KMS-11 (cell line): ENCODE measurements at regions not wholly inside any gene's neighbourhood (a gene's known extent, or its start where the extent isn't known, plus 50 kb on each side); places are given as distances from the start of the nearest gene placed in this dataset.

Experiments
- H2AFZ ChIP-seq: fragments of 200-600 bp; sonication (generic); 2 replicates; pipeline ENCODE4 v1.6.1; 2016; ENCODE audit warnings: antibody characterized with exemption, mixed run types, low read depth
- H3K27ac ChIP-seq: fragments of 200-600 bp; sonication (generic); 2 replicates; pipeline ENCODE4 v1.6.1; 2016; ENCODE audit warnings: mild to moderate bottlenecking, mixed run types
- H3K27me3 ChIP-seq: fragments of 200-600 bp; sonication (generic); 2 replicates; pipeline ENCODE4 v1.6.1; 2017; ENCODE audit warnings: mild to moderate bottlenecking, low read depth, mixed run types, moderate library complexity; ENCODE audit not compliant: insufficient read depth
- H3K36me3 ChIP-seq: fragments of 200-600 bp; sonication (generic); 2 replicates; pipeline ENCODE4 v1.6.1; 2017; ENCODE audit warnings: mild to moderate bottlenecking, mixed run types; ENCODE audit not compliant: insufficient read depth
- H3K4me1 ChIP-seq: fragments of 200-600 bp; sonication (generic); 2 replicates; pipeline ENCODE4 v1.6.1; 2016; ENCODE audit warnings: mild to moderate bottlenecking, low read depth, mixed run types; ENCODE audit not compliant: poor library complexity, severe bottlenecking
- H3K4me2 ChIP-seq: fragments of 200-600 bp; sonication (generic); 2 replicates; pipeline ENCODE4 v1.7.0; 2016; ENCODE audit warnings: mild to moderate bottlenecking, mixed run types
- H3K4me3 ChIP-seq: fragments of 200-600 bp; sonication (generic); IDR thresholded peaks from 2 replicates; pipeline ENCODE4 v1.6.1; 2017; ENCODE audit warnings: low read depth, low read length, mixed read lengths; ENCODE audit not compliant: insufficient read depth
- H3K79me2 ChIP-seq: fragments of 200-600 bp; sonication (generic); 2 replicates; pipeline ENCODE4 v1.6.1; 2016; ENCODE audit warnings: low read depth, mixed run types; ENCODE audit not compliant: insufficient read depth
- H3K9ac ChIP-seq: fragments of 200-600 bp; sonication (generic); 2 replicates; pipeline ENCODE4 v1.6.1; 2016; ENCODE audit warnings: mild to moderate bottlenecking, mixed run types
- H4K20me1 ChIP-seq: fragments of 200-600 bp; sonication (generic); 2 replicates; pipeline ENCODE4 v1.6.1; 2016; ENCODE audit warnings: mild to moderate bottlenecking, mixed run types; ENCODE audit not compliant: insufficient read depth
- CTCF ChIP-seq: fragments of 200-600 bp; sonication (generic); conservative IDR thresholded peaks from 2 replicates; pipeline ENCODE4 v1.6.1; 2017; ENCODE audit warnings: low read depth, mild to moderate bottlenecking, antibody characterized with exemption, low read length, moderate library complexity, mixed read lengths

DNA sequence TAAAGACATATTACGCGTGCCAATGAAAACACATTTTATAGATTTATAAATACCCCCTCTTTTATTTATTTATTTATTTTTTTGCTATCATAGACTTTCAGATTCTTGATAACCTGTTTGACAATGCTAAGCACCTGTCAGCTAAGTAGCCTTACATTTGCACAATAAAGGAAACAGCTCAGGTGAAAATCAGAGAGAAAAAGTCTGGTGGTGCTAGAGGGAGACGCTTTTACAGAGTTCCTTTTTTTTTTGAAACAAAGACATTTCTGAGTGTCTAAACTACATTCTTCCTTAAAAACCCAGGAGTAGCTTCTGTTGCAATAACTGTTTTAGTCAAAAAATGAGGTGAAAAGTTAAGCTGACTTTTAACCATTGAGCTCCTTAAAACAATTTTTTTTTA is 1611.6 kb downstream of the NCAM2 start:
- H3K79me2 ChIP-seq, result no peaks in the 10 kb centered on the region
- no peaks in the 10 kb centered on the region for H4K20me1 ChIP-seq
- no peaks in the 10 kb centered on the region for H3K4me1 ChIP-seq
- H3K4me2 ChIP-seq, result no peak overlapping the region
- no peak overlapping the region for H3K9ac ChIP-seq
- no peak overlapping the region for H3K27ac ChIP-seq
- H2AFZ ChIP-seq, result no peak overlapping the region
- no peaks in the 10 kb centered on the region for H3K36me3 ChIP-seq
- no peaks in the 10 kb centered on the region for H3K27me3 ChIP-seq
- no peak overlapping the region for H3K4me3 ChIP-seq
- no peak for TF ChIP-seq CTCF

DNA sequence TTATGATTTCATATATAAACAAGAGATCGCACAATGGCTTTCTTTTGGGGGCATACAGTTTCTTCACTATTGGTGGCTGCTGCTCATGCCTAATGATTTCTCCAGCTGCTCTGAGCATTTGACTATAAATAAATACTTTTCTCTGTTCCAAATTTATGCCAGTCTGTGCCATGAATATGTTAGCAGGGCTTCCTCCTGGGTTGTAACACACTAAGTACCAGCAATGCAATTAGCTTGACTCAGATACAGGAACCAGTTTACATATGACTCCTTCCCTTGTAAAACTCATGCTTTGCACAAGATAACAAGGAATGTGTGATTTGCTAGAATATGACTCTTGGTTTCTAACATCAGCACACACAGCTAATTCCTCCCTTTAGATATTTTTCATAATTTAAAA is 1629.7 kb downstream of the NCAM2 start:
- no peak overlapping the region for H3K27ac ChIP-seq
- no peak overlapping the region for H3K4me3 ChIP-seq
- no peaks in the 10 kb centered on the region for H3K79me2 ChIP-seq
- TF ChIP-seq CTCF, result no peak
- no peaks in the 10 kb centered on the region for H3K36me3 ChIP-seq
- H3K4me1 ChIP-seq, result no peaks in the 10 kb centered on the region
- no peak overlapping the region for H2AFZ ChIP-seq
- no peaks in the 10 kb centered on the region for H4K20me1 ChIP-seq
- no peaks in the 10 kb centered on the region for H3K27me3 ChIP-seq
- H3K9ac ChIP-seq, result no peak overlapping the region
- no peak overlapping the region for H3K4me2 ChIP-seq

DNA sequence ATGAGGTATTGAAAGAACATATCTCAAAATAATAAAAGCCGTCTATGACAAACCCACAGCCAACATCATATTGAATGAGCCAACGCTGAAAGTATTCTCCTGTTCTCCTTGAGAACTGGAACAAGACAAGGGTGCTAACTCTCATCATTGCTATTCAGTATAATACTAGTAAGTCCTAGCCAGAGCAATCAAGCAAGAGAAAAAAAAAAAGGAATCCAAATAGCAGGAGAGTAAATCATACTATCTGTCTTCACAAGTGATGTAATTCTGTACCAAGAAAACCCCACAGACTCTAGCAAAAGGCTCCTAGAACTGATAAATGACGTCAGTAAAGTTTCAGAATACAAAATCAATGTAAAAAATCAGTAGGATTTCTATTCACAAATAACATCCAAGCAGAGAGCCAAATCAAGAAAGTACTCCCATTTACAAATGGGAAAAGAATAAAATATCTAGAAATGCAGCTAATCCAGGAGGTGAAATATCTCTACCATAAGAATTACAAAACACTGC is 1632.8 kb downstream of the NCAM2 start:
- no peaks in the 10 kb centered on the region for H3K79me2 ChIP-seq
- no peak overlapping the region for H3K4me2 ChIP-seq
- H3K27me3 ChIP-seq, result no peaks in the 10 kb centered on the region
- TF ChIP-seq CTCF, result no peak
- H3K4me1 ChIP-seq, result no peaks in the 10 kb centered on the region
- no peak overlapping the region for H3K9ac ChIP-seq
- no peak overlapping the region for H3K27ac ChIP-seq
- H2AFZ ChIP-seq, result no peak overlapping the region
- no peaks in the 10 kb centered on the region for H3K36me3 ChIP-seq
- no peak overlapping the region for H3K4me3 ChIP-seq
- no peaks in the 10 kb centered on the region for H4K20me1 ChIP-seq

- Histone ChIP-seq H3K4me1 (no peaks in the 10 kb centered on the region), H3K4me3 (no peak overlapping the region), H3K36me3 (no peaks in the 10 kb centered on the region), H3K79me2 (no peaks in the 10 kb centered on the region), H4K20me1 (no peaks in the 10 kb centered on the region), H3K9ac (no peak overlapping the region), H2AFZ (no peak overlapping the region), H3K4me2 (no peak overlapping the region), H3K27me3 (no peaks in the 10 kb centered on the region), H3K27ac (no peak overlapping the region)
- TF ChIP-seq CTCF, result no peak
These were observed 1634.0 kb downstream of the NCAM2 start for GRCh38 chr21:22632176-22632575.
